Ascending aorta (tissue), 2 donors: ENCODE measurements at regions not wholly inside any gene's neighbourhood (a gene's known extent, or its start where the extent isn't known, plus 50 kb on each side); places are given as distances from the start of the nearest gene placed in this dataset.

Source experiments
- DNase-seq, 2 donors: peaks; one replicate each; pipeline ENCODE4 v3.0.0-alpha.2; 2019; ENCODE audit warnings: low spot score in 2 of 2
- H3K27ac ChIP-seq, 2 donors: fragments of 200-600 bp; sonication (generic); one replicate each; pipeline ENCODE4 v1.5.1; 2016 to 2017; ENCODE audit warnings: mild to moderate bottlenecking in 1 of 2
- H3K27me3 ChIP-seq: fragments of 200-600 bp; sonication (generic); one replicate; pipeline ENCODE4 v1.5.1; 2017
- H3K36me3 ChIP-seq, 2 donors: fragments of 200-600 bp; sonication (generic); one replicate each; pipeline ENCODE4 v1.5.1; 2016
- H3K4me1 ChIP-seq, 2 donors: fragments of 200-600 bp; sonication (generic); one replicate each; pipeline ENCODE4 v1.5.1; 2016 to 2017; ENCODE audit warnings: mild to moderate bottlenecking in 1 of 2
- H3K4me3 ChIP-seq, 2 donors: fragments of 200-600 bp; sonication (generic); one replicate each; pipeline ENCODE4 v1.5.1; 2016 to 2017; ENCODE audit warnings: mild to moderate bottlenecking in 1 of 2
- H3K9me3 ChIP-seq, 2 donors: fragments of 200-600 bp; sonication (generic); one replicate each; pipeline ENCODE4 v1.5.1; 2016
- intact Hi-C: fragments of 100-400 bp; cut with DNase I; formaldehyde crosslinking; loops from one replicate; pipeline ENCODE4 v1.15.1; 2023
- TF ChIP-seq, protein P1 (sequence below), 3 experiments: fragments of 200-600 bp in 2 of 3; fragments of 450-650 bp in 1 of 3; sonication (generic) in 2 of 3; IDR thresholded peaks; one replicate each; pipeline ENCODE4 v1.5.1; 2016 to 2019; ENCODE audit warnings: antibody characterized with exemption in 3 of 3, mild to moderate bottlenecking in 1 of 3, moderate library complexity in 1 of 3

DNA sequence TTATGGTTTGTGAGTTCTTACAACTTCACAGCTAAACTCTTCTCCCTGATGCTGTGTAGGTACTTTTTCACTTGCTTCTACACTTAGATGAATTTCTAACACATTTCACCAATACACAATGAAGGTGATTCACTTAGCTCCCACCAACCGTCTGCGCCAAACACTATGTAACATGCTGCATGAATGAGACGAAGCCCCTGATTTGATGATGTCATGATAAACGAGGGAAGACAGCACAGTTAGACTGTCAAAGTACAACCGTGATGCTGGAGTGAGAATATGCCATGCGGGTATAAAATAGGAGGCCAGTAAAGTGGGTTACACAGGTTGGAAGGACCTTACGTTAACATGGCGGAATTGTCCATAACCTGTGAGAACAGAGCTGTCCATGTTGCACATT, 100.8 kb downstream of the KCNA4 start:
- Histone ChIP-seq H3K36me3 (no peaks in the 10 kb centered on the region), H3K4me3 (no peak overlapping the region), H3K4me1 (no peaks in the 10 kb centered on the region), H3K9me3 (no peaks in the 10 kb centered on the region), H3K27me3 (no peaks in the 10 kb centered on the region), H3K27ac (no peak overlapping the region)
- no peak for DNase-seq
- TF ChIP-seq, protein P1, sequence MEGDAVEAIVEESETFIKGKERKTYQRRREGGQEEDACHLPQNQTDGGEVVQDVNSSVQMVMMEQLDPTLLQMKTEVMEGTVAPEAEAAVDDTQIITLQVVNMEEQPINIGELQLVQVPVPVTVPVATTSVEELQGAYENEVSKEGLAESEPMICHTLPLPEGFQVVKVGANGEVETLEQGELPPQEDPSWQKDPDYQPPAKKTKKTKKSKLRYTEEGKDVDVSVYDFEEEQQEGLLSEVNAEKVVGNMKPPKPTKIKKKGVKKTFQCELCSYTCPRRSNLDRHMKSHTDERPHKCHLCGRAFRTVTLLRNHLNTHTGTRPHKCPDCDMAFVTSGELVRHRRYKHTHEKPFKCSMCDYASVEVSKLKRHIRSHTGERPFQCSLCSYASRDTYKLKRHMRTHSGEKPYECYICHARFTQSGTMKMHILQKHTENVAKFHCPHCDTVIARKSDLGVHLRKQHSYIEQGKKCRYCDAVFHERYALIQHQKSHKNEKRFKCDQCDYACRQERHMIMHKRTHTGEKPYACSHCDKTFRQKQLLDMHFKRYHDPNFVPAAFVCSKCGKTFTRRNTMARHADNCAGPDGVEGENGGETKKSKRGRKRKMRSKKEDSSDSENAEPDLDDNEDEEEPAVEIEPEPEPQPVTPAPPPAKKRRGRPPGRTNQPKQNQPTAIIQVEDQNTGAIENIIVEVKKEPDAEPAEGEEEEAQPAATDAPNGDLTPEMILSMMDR (IDR thresholded peaks at IDR 0.05): no peak
- intact Hi-C loops: no loop called here

DNA sequence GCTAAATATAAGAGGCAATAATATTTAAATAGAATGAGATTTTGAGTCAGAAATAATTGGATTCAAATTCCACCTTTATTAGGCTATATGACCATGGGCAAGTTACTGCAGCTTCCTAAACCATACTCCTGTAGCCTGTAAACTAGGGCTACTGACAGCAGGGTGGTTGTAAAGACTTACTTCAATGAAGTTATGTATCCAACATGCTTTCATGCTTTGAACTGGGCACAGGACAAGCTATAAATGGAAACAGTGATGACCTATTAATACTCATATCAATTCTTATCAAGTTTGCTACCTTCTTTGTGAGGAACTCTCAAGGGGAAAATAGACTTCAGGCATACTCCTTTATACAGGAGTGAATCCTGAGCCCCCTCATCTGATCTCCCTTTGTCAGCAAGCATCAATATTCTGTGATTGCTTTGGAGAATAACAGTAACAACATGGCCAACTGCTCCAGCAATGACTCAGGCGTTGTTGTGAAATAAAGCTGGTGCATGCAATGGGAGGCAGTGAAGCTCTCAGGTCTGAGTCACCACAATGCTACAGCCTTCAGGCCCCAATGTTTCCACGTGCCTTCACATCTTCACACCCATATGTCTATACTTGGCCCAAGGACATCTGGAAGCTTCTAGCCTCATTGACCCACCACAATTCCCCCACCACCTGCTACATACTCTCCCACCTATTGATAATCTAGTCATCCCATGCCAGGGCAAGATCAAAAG, 102.5 kb downstream of the KCNA4 start:
- Histone ChIP-seq H3K4me3 (no peak overlapping the region), H3K27me3 (no peaks in the 10 kb centered on the region), H3K27ac (no peak overlapping the region), H3K36me3 (no peaks in the 10 kb centered on the region), H3K4me1 (no peaks in the 10 kb centered on the region), H3K9me3 (no peaks in the 10 kb centered on the region)
- intact Hi-C loops: no loop called here
- TF ChIP-seq, protein P1 (IDR thresholded peaks at IDR 0.05): no peak
- no peak for DNase-seq

DNA sequence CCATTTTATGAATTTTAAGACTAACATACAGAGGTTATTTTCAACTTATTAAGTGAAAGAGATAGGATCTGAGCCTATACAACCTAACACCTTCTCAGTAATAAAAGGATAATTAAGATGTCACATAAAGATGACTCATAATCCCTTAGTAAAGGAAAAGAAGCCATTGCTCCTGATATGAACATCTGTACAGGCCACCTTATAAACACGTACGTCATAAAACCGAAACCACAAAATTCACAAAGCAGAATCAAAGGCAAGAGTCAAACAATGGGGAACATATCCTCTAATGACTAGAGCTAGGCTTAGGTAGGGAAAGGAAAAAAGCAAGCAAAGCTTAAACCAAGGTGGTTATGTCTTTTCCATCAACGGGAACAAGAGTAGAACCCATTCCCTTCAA, 103.5 kb downstream of the KCNA4 start:
- intact Hi-C loops: no loop called here
- TF ChIP-seq, protein P1 (IDR thresholded peaks at IDR 0.05): no peak
- Histone ChIP-seq H3K27me3 (no peaks in the 10 kb centered on the region), H3K36me3 (no peaks in the 10 kb centered on the region), H3K27ac (no peak overlapping the region), H3K4me1 (no peaks in the 10 kb centered on the region), H3K9me3 (no peaks in the 10 kb centered on the region), H3K4me3 (no peak overlapping the region)
- no peak for DNase-seq

DNA sequence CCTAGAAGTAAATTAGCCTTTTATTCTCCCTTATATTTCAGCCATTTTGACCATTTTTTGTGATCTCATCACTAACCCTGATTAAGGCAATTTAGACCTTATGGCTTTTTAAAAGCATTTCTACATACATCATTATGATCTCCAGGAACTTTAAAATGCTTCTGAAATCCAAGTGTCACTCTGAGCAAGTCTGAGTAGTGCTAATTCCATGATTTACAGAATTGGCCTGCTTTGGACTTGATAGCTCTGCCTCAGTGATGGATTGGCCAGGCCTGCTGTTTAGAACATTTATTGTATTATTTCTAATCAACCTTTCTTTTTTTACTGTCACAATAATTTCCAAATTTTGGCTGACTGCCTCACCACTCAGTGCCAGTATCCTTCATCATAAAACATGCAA, 116.4 kb downstream of the KCNA4 start:
- no peak overlapping the region for H3K4me3 ChIP-seq
- H3K27me3 ChIP-seq: no peaks in the 10 kb centered on the region
- TF ChIP-seq, protein P1 (IDR thresholded peaks at IDR 0.05): no peak
- H3K4me1 ChIP-seq: no peaks in the 10 kb centered on the region
- no peaks in the 10 kb centered on the region for H3K36me3 ChIP-seq
- no peaks in the 10 kb centered on the region for H3K9me3 ChIP-seq
- intact Hi-C loops: no loop called here
- no peak overlapping the region for H3K27ac ChIP-seq
- DNase-seq: no peak

DNA sequence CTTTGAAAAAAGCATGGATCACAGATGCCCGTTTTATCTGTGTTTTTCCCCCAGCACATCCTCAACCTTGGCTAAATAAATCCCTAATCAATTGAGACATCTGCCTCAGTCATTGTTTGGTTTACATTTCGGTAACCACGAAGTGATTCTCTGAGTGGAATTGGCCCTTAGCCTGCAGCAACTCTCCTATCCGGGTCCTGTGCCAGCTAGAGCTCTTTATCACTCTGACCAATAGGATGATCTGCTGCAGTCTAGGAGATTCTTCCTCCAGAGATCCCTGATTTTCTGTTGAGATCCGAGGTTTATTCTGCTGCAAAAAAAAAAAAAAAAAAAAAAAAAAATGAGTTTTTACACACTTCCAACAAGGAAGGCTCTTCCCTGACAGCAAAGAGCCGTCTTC, 137.3 kb downstream of the KCNA4 start:
- TF ChIP-seq, protein P1 (IDR thresholded peaks at IDR 0.05): no peak
- intact Hi-C loops: no loop called here

DNA sequence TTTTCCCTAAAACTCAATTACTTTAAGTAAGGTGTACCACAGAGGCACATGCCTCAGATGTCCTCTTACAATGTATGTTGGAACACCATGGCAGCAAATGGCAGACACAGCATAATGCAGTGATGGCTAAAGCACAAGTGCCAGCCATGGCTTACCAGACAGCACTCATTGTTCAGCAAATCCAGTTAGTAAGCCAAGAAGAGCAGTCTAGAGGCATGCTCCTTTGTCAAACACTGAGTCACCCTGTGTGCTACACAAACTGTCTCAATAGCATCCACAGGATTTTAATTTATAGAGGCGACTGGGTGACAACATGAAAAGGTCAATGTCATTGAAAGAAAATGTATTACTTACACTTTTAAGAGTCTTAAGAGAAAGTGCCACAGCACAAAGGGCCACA, 140.6 kb downstream of the KCNA4 start:
- intact Hi-C loops: no loop called here
- Histone ChIP-seq H3K36me3 (no peaks in the 10 kb centered on the region), H3K4me3 (no peak overlapping the region), H3K4me1 (no peaks in the 10 kb centered on the region), H3K9me3 (no peaks in the 10 kb centered on the region), H3K27me3 (no peaks in the 10 kb centered on the region), H3K27ac (no peak overlapping the region)
- DNase-seq: no peak
- TF ChIP-seq, protein P1 (IDR thresholded peaks at IDR 0.05): no peak

More for the DNA sequence above, 137.3 kb downstream of the KCNA4 start:
- no peaks in the 10 kb centered on the region for H3K9me3 ChIP-seq
- H3K36me3 ChIP-seq: no peaks in the 10 kb centered on the region
- no peaks in the 10 kb centered on the region for H3K4me1 ChIP-seq
- no peak for DNase-seq
- no peak overlapping the region for H3K27ac ChIP-seq
- no peak overlapping the region for H3K4me3 ChIP-seq
- no peaks in the 10 kb centered on the region for H3K27me3 ChIP-seq
